ENCODE measurements at regions not wholly inside any gene's neighbourhood (a gene's known extent, or its start where the extent isn't known, plus 50 kb on each side); places are given as distances from the start of the nearest gene placed in this dataset.

- ChIA-PET CTCF (ENCODE audit: low intra/inter-chr PET ratio) (no interaction called here), POLR2A (no interaction called here)
- H3K79me2 ChIP-seq (ENCODE audit: control insufficient read depth, insufficient read depth, low read length): no peaks in the 10 kb centered on the region
- no peaks in the 10 kb centered on the region for H3K4me1 ChIP-seq (replicated peaks in 1 of 2; ENCODE audit: control insufficient read depth in 2 of 2, insufficient read depth in 2 of 2, low read length in 2 of 2)
- intact Hi-C loops (cut with micrococcal nuclease) (no loop called here), in situ Hi-C loops (cut with MboI) (no loop called here)
- H2AFZ ChIP-seq (ENCODE audit: low read depth, low read length): no peak overlapping the region
- whole genome bisulfite sequencing (ENCODE audit: insufficient coverage, low coverage, missing lambda C conversion rate): 3% methylated on average over 2 of the region's 2 CpGs
- no peak for FAIRE-seq
- H3K27me3 ChIP-seq (ENCODE audit: control insufficient read depth in 2 of 2, insufficient read depth in 2 of 2, low read length in 2 of 2): no peaks in the 10 kb centered on the region
- no peaks in the 10 kb centered on the region for H3K36me3 ChIP-seq (ENCODE audit: control insufficient read depth, insufficient read depth, low read length)
- ATAC-seq: no peak
- H3K9me1 ChIP-seq (ENCODE audit: control insufficient read depth, insufficient read depth, low read length): no peaks in the 10 kb centered on the region
- no peak overlapping the region for H3K4me3 ChIP-seq
- H3K9ac ChIP-seq (ENCODE audit: insufficient read depth in 1 of 2, low read depth in 2 of 2, low read length in 2 of 2): no peak overlapping the region
- BruUV-seq (replicated peaks): no TSS peak
- no peak for TF ChIP-seq MYC (IDR thresholded peaks at IDR 0.05; ENCODE audit: low read depth, low read length)
- TF ChIP-seq MYC (CRISPR knock-in tag; IDR thresholded peaks at IDR 0.05; ENCODE audit: borderline replicate concordance, low read depth): no peak
- peak; percentile 66 for TF ChIP-seq RBM25 (IDR thresholded peaks at IDR 0.05; ENCODE audit: low read depth, low read length, severe bottlenecking)
- H3K27ac ChIP-seq (ENCODE audit: extremely low read depth, low read depth, low read length): no peak overlapping the region
- H4K20me1 ChIP-seq (replicated peaks; ENCODE audit: control insufficient read depth, insufficient read depth, low read length): no peaks in the 10 kb centered on the region
- DNase-seq (ENCODE audit: extremely low read depth in 1 of 4, low spot score in 3 of 4): no peak
- no peaks in the 10 kb centered on the region for H3K9me3 ChIP-seq (replicated peaks; ENCODE audit: control insufficient read depth, insufficient read depth, low read depth, low read length)
- no peak overlapping the region for H3K4me2 ChIP-seq (ENCODE audit: insufficient read depth, low read length)
These were observed 443.3 kb upstream of the C16orf82 start for GRCh38 chr16:26623442-26623841.

GRCh38 chr16:26627958-26628357 is 438.8 kb upstream of the C16orf82 start:
- CTCF ChIA-PET (ENCODE audit: low intra/inter-chr PET ratio): no interaction called here
- in situ Hi-C loops (cut with MboI) (no loop called here), intact Hi-C loops (cut with micrococcal nuclease) (no loop called here)
- POLR2A ChIA-PET: no interaction called here
- no peaks in the 10 kb centered on the region for H4K20me1 ChIP-seq (replicated peaks; ENCODE audit: control insufficient read depth, insufficient read depth, low read length)
- ATAC-seq (no peak), FAIRE-seq (no peak), DNase-seq (ENCODE audit: extremely low read depth in 1 of 4, low spot score in 3 of 4) (no peak)
- BruUV-seq (replicated peaks): no TSS peak
- no peaks in the 10 kb centered on the region for H3K36me3 ChIP-seq (ENCODE audit: control insufficient read depth, insufficient read depth, low read length)
- WGBS (ENCODE audit: insufficient coverage, low coverage, missing lambda C conversion rate): 0% methylated on average over 1 of the region's 1 CpG
- no peaks in the 10 kb centered on the region for H3K9me1 ChIP-seq (ENCODE audit: control insufficient read depth, insufficient read depth, low read length)
- H2AFZ ChIP-seq (ENCODE audit: low read depth, low read length): no peak overlapping the region
- H3K9ac ChIP-seq (ENCODE audit: insufficient read depth in 1 of 2, low read depth in 2 of 2, low read length in 2 of 2): no peak overlapping the region
- H3K27ac ChIP-seq (ENCODE audit: extremely low read depth, low read depth, low read length): no peak overlapping the region
- H3K4me1 ChIP-seq (replicated peaks in 1 of 2; ENCODE audit: control insufficient read depth in 2 of 2, insufficient read depth in 2 of 2, low read length in 2 of 2): no peaks in the 10 kb centered on the region
- no peak overlapping the region for H3K4me2 ChIP-seq (ENCODE audit: insufficient read depth, low read length)
- H3K4me3 ChIP-seq: no peak overlapping the region
- H3K79me2 ChIP-seq (ENCODE audit: control insufficient read depth, insufficient read depth, low read length): no peaks in the 10 kb centered on the region
- H3K9me3 ChIP-seq (replicated peaks; ENCODE audit: control insufficient read depth, insufficient read depth, low read depth, low read length): no peaks in the 10 kb centered on the region
- H3K27me3 ChIP-seq (ENCODE audit: control insufficient read depth in 2 of 2, insufficient read depth in 2 of 2, low read length in 2 of 2): no peaks in the 10 kb centered on the region
- TF ChIP-seq GTF2F1 (IDR thresholded peaks at IDR 0.05; ENCODE audit: low read depth, low read length): no peak
- no peak for TF ChIP-seq NCOA1 (IDR thresholded peaks at IDR 0.05; ENCODE audit: low read depth)
- no peak for TF ChIP-seq MCM3 (IDR thresholded peaks at IDR 0.05)
- TF ChIP-seq ZNF24 (IDR thresholded peaks at IDR 0.05): no peak
- TF ChIP-seq DIDO1 (tag; IDR thresholded peaks at IDR 0.05; ENCODE audit: low read depth): no peak
- no peak for TF ChIP-seq NCOA4 (IDR thresholded peaks at IDR 0.05; ENCODE audit: partially characterized antibody)
- no peak for TF ChIP-seq KDM1A (IDR thresholded peaks at IDR 0.05)
- TF ChIP-seq ZNF436 (CRISPR knock-in tag; IDR thresholded peaks at IDR 0.05): no peak
- no peak for TF ChIP-seq ZNF551 (CRISPR knock-in tag; IDR thresholded peaks at IDR 0.05)
- no peak for TF ChIP-seq DDX20 (tag; IDR thresholded peaks at IDR 0.05; ENCODE audit: low read depth)
- TF ChIP-seq ZBTB11 (CRISPR knock-in tag; IDR thresholded peaks at IDR 0.05): no peak
- TF ChIP-seq ZBTB9 (CRISPR knock-in tag; IDR thresholded peaks at IDR 0.05): no peak
